Colonic mucosa (tissue), 4 donors: ENCODE measurements at regions not wholly inside any gene's neighbourhood (a gene's known extent, or its start where the extent isn't known, plus 50 kb on each side); places are given as distances from the start of the nearest gene placed in this dataset.

Experiments used
- DNase-seq: peaks from one replicate; pipeline ENCODE4 v3.0.0-alpha.2; 2020
- H3K27ac ChIP-seq: fragments of 200-600 bp; one replicate; pipeline ENCODE4 v1.8.0; 2021
- H3K27me3 ChIP-seq: fragments of 200-600 bp; one replicate; pipeline ENCODE4 v1.8.0; 2021
- H3K36me3 ChIP-seq: fragments of 200-600 bp; one replicate; pipeline ENCODE4 v1.8.0; 2021
- H3K4me1 ChIP-seq: fragments of 200-600 bp; one replicate; pipeline ENCODE4 v1.8.0; 2021; ENCODE audit warnings: mild to moderate bottlenecking
- H3K4me3 ChIP-seq: fragments of 200-600 bp; one replicate; pipeline ENCODE4 v1.8.0; 2021
- H3K9ac ChIP-seq, 2 donors: one replicate each; pipeline ENCODE4 v1.7.0; 2013; ENCODE audit warnings: control low read depth in 2 of 2, low read depth in 2 of 2, low read length in 2 of 2
- H3K9me3 ChIP-seq: fragments of 200-600 bp; one replicate; pipeline ENCODE4 v1.8.0; 2021
- CTCF ChIP-seq: fragments of 200-600 bp; IDR thresholded peaks from one replicate; pipeline ENCODE4 v1.8.0; 2022; ENCODE audit warnings: antibody characterized with exemption, mild to moderate bottlenecking
- intact Hi-C: fragments of 100-400 bp; cut with DNase I; formaldehyde crosslinking; loops from one replicate; pipeline ENCODE4 v1.14.1; 2022
- donor health status: healthy.
- donor health status: DM: no; HTN: no; CAD: no.
- donor health status: DM: no; HTN: no; CAD: no.

- no peaks in the 10 kb centered on the region for H3K4me1 ChIP-seq
- H3K9me3 ChIP-seq, result no peaks in the 10 kb centered on the region
- intact Hi-C loops, result no loop called here
- H3K36me3 ChIP-seq, result no peaks in the 10 kb centered on the region
- no peak for DNase-seq
- H3K27ac ChIP-seq, result no peak overlapping the region
- TF ChIP-seq CTCF, result no peak
- no peak overlapping the region for H3K4me3 ChIP-seq
- H3K9ac ChIP-seq, result no peak overlapping the region
- H3K27me3 ChIP-seq, result no peaks in the 10 kb centered on the region
Observed at GRCh38 chr1:90200646-90201205, 205.8 kb downstream of the ZNF326 start.

- Histone ChIP-seq H3K4me3 (no peak overlapping the region), H3K9ac (no peak overlapping the region), H3K4me1 (no peaks in the 10 kb centered on the region), H3K36me3 (no peaks in the 10 kb centered on the region), H3K9me3 (no peaks in the 10 kb centered on the region), H3K27ac (no peak overlapping the region), H3K27me3 (no peaks in the 10 kb centered on the region)
- intact Hi-C loops, result no loop called here
- TF ChIP-seq CTCF, result no peak
- no peak for DNase-seq
Observed at GRCh38 chr1:90198616-90199332, 203.9 kb downstream of the ZNF326 start.

GRCh38 chr1:90193116-90193515 lies 198.2 kb downstream of the ZNF326 start:
- no peak overlapping the region for H3K4me3 ChIP-seq

GRCh38 chr1:90192408-90192807 lies 197.5 kb downstream of the ZNF326 start:
- no peak for TF ChIP-seq CTCF
- no peaks in the 10 kb centered on the region for H3K27me3 ChIP-seq
- intact Hi-C loops, result no loop called here
- H3K27ac ChIP-seq, result no peak overlapping the region
- H3K4me3 ChIP-seq, result no peak overlapping the region
- no peak for DNase-seq
- H3K36me3 ChIP-seq, result no peaks in the 10 kb centered on the region
- no peak overlapping the region for H3K9ac ChIP-seq
- H3K9me3 ChIP-seq, result no peaks in the 10 kb centered on the region
- no peaks in the 10 kb centered on the region for H3K4me1 ChIP-seq

More at GRCh38 chr1:90193116-90193515, 198.2 kb downstream of the ZNF326 start:
- H3K4me1 ChIP-seq, result no peaks in the 10 kb centered on the region
- H3K27me3 ChIP-seq, result no peaks in the 10 kb centered on the region
- no peak for TF ChIP-seq CTCF
- DNase-seq, result no peak
- no peaks in the 10 kb centered on the region for H3K9me3 ChIP-seq
- no peaks in the 10 kb centered on the region for H3K36me3 ChIP-seq
- no peak overlapping the region for H3K27ac ChIP-seq
- intact Hi-C loops, result no loop called here
- no peak overlapping the region for H3K9ac ChIP-seq

GRCh38 chr1:90190523-90190922 lies 195.6 kb downstream of the ZNF326 start:
- H3K36me3 ChIP-seq, result no peaks in the 10 kb centered on the region
- intact Hi-C loops, result no loop called here
- H3K4me1 ChIP-seq, result no peaks in the 10 kb centered on the region
- no peaks in the 10 kb centered on the region for H3K27me3 ChIP-seq
- no peak overlapping the region for H3K27ac ChIP-seq
- TF ChIP-seq CTCF, result no peak
- no peak for DNase-seq
- H3K4me3 ChIP-seq, result no peak overlapping the region
- H3K9me3 ChIP-seq, result no peaks in the 10 kb centered on the region
- no peak overlapping the region for H3K9ac ChIP-seq
